Stimulated activated CD4-positive, alpha-beta T cell treated with anti-CD3 and anti-CD28 coated beads, Interleukin-12 subunit alpha, Interleukin-12 subunit beta, amount 100 ng/mL, for 48 hours (primary cell): ENCODE measurements at regions not wholly inside any gene's neighbourhood (a gene's known extent, or its start where the extent isn't known, plus 50 kb on each side); places are given as distances from the start of the nearest gene placed in this dataset.

Experiments used
- DNase-seq, 3 donors: peaks; one replicate each; pipeline ENCODE4 v3.0.0-alpha.2; 2020; ENCODE audit warnings: low read depth in 2 of 3, low spot score in 1 of 3

- no peak for DNase-seq
Observed at GRCh38 chr5:167573370-167574127, 717.9 kb upstream of the WWC1 start.

DNA sequence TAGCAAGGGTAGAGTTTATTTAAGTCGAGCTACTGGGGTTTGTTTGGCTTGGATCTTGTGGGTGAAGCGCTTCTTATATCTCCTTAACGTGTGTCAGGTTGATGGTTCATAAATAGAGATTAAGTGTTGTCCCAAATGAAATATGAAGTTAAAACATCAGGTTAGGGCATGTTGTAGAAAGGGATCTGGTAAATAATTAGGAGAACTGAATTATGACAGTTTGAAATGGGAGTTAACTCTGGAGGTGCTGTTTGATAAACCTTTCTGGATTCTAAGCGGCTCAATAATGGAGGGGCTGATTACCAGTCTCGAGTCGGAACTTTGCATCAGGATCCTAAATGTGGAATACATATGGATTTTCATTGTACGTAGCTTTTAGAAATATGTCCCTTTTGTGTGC is 717.0 kb upstream of the WWC1 start:
- DNase-seq: no peak

GRCh38 chr5:167575330-167575729 is 716.1 kb upstream of the WWC1 start:
- DNase-seq: no peak

DNA sequence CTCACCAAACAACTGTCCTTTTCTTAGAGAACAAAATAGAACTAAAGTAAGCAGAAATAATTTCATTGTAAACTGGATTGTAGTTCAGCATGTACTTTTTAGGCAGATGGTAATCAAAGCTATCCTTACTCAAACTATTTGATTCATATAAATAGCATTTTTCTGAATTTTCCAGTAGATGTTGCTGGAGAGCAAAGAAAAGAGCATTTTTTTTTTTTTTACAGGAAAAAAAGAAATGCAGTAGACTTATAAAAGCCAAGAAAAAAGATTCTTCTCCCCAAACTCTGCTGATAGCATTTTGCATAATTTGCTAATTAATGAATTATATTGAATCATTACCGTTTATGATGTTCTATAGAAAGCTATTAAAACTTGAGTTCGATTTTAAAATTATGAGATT is 715.3 kb upstream of the WWC1 start:
- no peak for DNase-seq

DNA sequence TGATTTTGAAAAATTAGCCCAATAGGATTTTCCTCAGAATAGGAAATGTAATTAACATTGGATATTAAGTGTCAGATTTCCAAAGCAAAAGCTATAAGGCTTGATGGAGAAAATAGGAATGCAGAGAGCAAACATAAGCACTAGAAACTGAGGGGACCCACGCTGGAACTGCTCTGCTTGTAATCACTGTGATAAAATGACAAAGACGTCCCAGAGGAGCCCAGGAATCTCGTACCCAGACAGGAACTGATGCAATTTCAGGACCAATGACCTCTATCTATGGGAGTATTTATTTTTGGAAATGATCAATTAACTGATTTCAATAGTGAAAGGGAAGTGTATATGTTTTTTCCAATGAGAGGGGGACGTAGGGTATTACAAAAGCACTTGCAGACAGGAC is 714.5 kb upstream of the WWC1 start:
- no peak for DNase-seq

DNA sequence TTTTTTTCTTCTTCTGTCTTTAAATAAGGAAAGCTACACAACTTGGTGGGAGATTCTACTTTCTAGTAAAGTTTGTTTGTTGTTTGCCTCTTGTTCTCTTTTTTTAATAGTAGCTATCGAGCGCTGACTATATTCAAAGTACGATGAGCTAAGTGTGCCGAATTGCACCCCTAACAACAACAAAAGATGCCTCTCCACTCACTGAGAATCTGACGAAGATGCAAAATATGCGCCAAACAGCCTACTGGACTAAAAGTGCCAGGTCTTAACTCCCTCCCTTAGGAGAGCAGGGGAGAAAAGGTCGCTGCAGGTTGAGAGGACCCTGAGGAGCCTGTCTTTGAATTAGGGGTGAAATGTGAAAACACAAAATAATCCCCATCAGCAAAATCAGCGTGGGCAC is 713.8 kb upstream of the WWC1 start:
- DNase-seq: no peak

GRCh38 chr5:167578977-167579692 is 712.3 kb upstream of the WWC1 start:
- DNase-seq: no peak

DNA sequence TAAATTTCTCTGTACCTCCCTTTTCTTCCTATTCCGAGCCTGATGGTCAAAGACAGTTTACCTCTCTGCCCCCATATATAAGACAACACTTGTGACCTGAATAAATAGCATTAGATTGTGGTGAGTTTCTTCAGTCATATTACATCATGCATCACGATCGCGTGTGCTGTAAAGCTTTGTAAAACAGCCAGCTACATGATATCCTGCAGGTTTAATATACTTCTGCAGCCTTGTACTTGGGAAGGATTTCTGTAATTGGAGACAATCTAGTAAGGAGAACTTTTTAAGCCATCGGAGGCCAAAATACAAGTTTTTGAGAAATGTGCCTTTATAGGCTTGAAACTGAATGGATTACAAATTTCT is 711.8 kb upstream of the WWC1 start:
- DNase-seq: no peak

GRCh38 chr5:167580608-167581007 is 710.8 kb upstream of the WWC1 start:
- DNase-seq: no peak

- no peak for DNase-seq
Observed at GRCh38 chr5:167582283-167582682, 709.2 kb upstream of the WWC1 start.

DNA sequence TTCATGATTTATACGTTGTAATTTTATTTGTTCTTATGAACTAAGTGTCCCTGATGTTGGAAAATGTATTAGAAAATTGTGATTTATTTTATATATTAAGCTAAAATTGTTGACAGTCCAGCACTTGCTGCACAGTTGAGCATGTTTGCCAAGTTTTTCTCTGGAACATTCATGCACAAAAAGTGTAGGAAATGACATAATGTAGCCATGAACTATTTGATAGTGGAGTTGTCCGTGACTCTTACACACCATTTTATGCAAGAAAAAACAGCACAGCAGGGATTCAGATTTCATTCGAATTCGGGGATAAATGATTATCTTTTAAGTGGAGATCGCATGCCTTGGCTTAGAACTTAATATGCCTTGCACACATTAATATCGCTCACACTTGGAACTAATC is 708.6 kb upstream of the WWC1 start:
- no peak for DNase-seq

- DNase-seq: no peak
Observed at GRCh38 chr5:167585184-167585583, 706.3 kb upstream of the WWC1 start.

GRCh38 chr5:167587772-167588437 is 703.5 kb upstream of the WWC1 start:
- no peak for DNase-seq

- no peak for DNase-seq
Observed at GRCh38 chr5:167592114-167592513, 699.3 kb upstream of the WWC1 start.

DNA sequence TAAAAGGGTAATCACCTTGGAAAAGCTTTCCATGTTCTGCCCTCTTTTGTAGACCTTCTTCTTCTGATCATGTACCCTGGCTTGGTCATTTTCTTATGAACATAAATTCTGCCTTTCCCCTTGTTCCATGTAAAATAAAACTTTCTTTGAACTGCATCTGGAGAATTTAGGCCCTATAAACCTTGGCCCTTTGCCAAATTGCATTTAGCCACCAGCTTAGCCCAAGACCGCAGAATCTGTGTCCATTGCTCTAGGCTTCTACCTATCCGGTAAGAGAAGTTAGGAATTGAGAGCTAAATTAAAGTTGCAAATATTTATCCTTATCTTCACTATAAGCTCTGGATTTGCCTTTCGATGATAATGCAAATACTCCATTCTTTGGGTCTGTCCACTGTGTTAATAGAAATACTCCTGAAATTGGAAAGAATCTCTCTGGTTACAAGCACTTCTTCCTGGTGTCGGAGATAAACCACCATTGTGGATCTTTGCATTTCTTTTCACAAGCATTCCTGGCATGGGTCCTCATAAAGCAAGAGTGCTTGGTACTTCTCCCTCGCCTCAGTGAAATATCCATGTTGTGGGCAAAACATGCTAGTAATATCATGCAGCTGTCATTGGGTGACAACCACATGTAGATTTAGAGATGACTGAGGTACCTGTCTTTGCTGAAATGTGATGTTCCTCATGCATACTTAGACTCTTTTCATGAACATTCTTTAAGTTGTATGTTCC is 698.0 kb upstream of the WWC1 start:
- no peak for DNase-seq

DNA sequence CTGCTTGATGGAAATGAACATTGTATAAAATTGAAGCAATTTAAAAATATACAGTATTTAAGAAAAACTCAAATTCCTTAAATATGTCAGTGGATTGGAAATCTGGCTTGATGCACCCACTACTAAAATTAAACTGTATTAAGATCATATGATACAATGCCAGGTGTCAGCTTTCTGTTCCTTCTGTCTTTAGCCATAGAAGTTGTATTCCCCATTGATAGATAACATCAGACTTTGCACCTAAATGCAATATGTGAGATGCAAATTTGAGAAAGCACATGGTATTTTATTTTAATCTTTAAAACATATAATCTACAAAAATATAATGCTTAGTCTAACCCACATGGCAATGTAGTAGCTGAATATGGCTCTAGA is 697.4 kb upstream of the WWC1 start:
- no peak for DNase-seq

DNA sequence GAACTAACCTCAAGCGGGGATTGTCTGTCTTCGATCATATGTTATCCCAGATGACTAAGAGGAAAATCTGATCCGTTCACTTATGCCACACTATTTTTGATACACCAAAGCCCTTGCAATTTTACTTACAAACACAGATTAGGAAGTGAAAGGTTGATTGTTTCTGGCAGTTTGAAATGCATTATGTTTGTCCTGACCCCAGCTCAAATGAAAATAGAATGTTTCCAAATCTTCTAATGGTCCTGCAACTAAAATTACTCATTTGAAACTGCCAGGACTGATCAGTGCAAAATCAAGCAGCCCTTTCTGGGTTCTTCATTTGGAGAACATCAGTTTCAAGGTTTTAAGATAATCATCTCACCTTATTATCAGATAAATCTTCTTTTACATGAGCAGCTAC is 696.7 kb upstream of the WWC1 start:
- DNase-seq: no peak

- DNase-seq: no peak
Observed at GRCh38 chr5:167595196-167595595, 696.2 kb upstream of the WWC1 start.

DNA sequence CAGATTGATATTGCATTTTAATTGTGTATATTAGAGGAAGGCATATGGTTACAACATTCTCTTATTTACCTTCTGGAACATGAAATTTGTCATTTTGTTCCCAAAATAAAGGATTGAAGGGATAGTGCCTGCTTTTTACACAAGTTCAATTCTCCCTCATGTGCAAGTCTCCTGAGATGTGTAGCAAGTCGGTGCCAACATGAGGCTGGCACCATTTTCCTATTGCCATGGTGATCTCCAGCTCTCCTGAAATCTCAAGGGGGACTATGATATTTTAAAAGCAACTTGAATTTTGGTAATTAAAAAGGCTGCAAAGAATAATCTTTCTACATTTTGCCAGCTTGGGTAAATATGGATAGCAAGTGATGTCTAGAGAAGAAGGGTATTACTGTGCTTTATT is 693.3 kb upstream of the WWC1 start:
- no peak for DNase-seq

DNA sequence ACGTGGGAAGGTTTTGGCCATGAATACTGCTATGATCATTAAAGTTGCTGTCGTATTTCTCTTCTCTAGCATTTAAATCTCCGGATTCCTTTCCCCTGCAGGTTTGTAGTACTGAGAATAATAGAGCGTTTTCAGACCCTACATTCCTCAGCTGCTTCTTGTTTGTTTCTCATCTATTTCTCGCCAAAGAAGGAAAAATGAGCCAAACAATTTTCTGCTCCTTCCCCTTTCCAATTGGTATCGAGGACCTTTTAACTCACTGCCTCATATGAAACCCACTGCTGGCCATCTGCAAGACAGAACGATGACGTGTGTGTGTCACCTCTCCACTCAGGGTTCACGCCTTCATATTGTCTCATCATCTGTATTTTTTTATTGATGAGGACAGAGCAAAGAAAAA is 689.4 kb upstream of the WWC1 start:
- no peak for DNase-seq

DNA sequence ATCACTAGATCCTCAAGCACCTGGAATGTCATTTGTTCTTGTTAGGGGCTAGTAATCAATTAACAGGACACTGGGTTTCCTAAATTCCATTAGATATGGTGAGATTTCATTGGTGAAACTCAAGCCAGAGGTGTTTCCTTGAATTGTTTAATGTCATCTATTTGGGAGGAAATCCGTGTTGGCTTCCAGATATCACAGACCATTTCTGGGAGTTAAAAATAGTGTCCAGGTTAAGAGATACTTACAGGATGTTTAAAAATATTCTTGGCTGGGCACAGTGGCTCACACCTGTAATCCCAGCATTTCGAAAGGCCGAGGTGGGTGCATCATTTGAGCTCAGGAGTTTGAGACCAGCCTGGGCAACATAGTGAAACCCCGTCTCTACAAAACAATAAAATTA is 688.3 kb upstream of the WWC1 start:
- no peak for DNase-seq
